C4-2B (cell line): ENCODE measurements at regions not wholly inside any gene's neighbourhood (a gene's known extent, or its start where the extent isn't known, plus 50 kb on each side); places are given as distances from the start of the nearest gene placed in this dataset.

Experiments
- ZFX ChIP-seq: fragments of 450-650 bp; IDR thresholded peaks from 2 replicates; pipeline ENCODE4 v1.6.1; 2017
- TF ChIP-seq, protein P1 (sequence below): fragments of 450-650 bp; conservative IDR thresholded peaks from 2 replicates; pipeline ENCODE4 v1.5.1; 2017; ENCODE audit warnings: mild to moderate bottlenecking

DNA sequence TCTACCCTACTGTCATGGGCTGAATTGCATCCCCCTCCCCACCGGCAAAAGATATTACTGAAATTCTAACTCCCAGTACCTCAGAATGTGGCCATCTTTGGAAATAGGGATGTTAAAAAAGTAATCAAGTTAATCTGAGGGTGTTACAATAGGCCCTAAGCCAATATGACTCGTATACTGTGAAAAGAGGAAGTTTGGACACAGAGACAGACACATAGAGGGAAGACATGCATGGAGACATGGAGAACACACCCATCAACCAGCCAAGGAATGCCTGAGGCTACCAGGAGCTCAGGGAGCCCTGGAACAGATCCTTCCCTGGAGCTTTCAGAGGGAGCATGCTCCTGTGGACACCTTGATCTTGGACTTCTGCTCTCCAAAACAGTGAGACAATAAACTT is 138.2 kb upstream of the ADO start:
- TF ChIP-seq, protein P1, sequence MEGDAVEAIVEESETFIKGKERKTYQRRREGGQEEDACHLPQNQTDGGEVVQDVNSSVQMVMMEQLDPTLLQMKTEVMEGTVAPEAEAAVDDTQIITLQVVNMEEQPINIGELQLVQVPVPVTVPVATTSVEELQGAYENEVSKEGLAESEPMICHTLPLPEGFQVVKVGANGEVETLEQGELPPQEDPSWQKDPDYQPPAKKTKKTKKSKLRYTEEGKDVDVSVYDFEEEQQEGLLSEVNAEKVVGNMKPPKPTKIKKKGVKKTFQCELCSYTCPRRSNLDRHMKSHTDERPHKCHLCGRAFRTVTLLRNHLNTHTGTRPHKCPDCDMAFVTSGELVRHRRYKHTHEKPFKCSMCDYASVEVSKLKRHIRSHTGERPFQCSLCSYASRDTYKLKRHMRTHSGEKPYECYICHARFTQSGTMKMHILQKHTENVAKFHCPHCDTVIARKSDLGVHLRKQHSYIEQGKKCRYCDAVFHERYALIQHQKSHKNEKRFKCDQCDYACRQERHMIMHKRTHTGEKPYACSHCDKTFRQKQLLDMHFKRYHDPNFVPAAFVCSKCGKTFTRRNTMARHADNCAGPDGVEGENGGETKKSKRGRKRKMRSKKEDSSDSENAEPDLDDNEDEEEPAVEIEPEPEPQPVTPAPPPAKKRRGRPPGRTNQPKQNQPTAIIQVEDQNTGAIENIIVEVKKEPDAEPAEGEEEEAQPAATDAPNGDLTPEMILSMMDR, result no peak
- no peak for TF ChIP-seq ZFX
